GM12874 (cell line): ENCODE measurements at regions not wholly inside any gene's neighbourhood (a gene's known extent, or its start where the extent isn't known, plus 50 kb on each side); places are given as distances from the start of the nearest gene placed in this dataset.

Experiments
- TF ChIP-seq, protein P1 (sequence below): IDR thresholded peaks from 2 replicates; pipeline ENCODE4 v1.5.1; 2011; ENCODE audit warnings: low read depth, mild to moderate bottlenecking, control low read depth, low read length, moderate library complexity; ENCODE audit not compliant: insufficient read depth

DNA sequence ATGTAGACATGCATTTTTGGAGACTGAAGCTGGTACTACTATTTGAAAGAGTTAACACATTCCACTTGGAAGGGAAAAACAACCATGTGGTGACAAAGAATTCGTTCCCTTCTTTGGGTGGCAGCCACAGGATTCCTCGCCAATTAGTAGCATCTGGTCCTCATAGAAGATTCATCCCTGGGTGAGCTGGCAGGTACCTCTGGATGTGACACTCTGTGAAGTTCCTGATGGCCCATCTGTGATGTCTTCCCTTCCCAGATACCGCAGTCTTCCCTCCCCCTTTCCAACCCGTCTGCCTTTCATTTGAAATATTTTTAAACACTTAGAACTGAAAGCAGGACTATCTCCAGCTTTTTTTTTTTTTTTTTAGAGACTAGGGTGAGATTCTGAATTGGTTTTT is 569.5 kb downstream of the TYW1 start:
- TF ChIP-seq, protein P1, sequence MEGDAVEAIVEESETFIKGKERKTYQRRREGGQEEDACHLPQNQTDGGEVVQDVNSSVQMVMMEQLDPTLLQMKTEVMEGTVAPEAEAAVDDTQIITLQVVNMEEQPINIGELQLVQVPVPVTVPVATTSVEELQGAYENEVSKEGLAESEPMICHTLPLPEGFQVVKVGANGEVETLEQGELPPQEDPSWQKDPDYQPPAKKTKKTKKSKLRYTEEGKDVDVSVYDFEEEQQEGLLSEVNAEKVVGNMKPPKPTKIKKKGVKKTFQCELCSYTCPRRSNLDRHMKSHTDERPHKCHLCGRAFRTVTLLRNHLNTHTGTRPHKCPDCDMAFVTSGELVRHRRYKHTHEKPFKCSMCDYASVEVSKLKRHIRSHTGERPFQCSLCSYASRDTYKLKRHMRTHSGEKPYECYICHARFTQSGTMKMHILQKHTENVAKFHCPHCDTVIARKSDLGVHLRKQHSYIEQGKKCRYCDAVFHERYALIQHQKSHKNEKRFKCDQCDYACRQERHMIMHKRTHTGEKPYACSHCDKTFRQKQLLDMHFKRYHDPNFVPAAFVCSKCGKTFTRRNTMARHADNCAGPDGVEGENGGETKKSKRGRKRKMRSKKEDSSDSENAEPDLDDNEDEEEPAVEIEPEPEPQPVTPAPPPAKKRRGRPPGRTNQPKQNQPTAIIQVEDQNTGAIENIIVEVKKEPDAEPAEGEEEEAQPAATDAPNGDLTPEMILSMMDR: no peak

DNA sequence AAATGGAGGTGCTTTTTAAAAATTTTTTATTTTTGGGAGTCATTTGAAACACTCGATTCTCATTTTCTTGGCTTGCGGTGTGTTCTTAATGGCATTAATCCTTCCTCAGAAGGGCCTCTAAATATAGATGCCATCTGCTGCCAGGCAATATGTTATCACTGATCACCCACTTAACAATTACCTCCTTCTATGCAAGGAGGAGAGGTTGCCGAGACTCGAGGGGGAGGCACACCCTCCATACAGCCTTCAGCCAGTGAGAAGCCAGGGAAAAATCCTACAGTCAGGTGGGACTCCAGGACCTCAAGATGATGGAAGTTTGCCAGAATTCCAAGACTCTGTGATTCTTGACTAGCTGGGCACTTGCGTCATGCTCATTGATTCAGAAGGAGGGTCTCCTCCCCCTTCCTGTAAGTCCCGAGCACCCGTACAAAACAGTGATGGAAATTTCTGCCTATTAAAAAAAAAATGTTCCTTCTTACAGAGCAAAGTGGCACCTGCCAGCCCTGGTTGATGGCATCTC is 574.5 kb downstream of the TYW1 start:
- TF ChIP-seq, protein P1: no peak

DNA sequence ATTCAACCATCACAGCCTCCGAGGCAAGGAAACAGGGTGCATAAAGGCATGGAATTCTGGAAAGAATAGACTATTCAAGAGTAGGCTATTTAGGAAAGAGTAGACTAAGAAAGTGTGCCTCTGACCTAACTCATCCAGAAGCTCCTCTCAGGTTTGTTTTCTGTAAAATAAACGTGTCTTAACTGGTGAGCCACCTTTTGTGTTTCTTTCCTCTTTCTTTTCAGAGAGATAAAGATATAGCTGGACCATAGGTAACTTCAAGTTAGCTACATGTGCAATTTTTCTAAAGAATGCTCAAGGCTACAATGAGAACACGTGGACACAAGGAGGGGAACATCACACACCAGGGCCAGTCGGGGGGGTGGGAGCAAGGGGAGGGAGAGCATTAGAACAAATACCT is 577.0 kb downstream of the TYW1 start:
- TF ChIP-seq, protein P1: no peak

DNA sequence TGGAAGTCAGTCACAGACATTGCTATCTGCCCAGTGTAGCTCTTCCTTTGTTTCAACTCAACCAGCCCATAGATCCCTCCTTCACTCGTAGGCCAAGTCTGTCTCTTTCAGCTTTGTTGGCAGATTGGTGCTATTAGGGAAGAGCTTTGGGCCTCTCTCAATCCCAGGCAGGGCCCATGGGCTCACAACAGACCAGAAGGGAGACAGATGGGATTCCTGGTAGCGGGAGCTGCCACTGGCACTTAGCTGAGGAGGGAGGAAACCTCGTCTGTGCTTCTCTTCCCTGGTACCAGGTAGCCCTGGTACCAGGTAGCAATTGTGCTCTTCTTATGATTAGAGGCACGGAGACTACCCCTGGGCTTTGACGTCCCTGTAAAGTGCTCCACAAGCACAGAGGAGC is 592.0 kb downstream of the TYW1 start:
- TF ChIP-seq, protein P1: no peak

DNA sequence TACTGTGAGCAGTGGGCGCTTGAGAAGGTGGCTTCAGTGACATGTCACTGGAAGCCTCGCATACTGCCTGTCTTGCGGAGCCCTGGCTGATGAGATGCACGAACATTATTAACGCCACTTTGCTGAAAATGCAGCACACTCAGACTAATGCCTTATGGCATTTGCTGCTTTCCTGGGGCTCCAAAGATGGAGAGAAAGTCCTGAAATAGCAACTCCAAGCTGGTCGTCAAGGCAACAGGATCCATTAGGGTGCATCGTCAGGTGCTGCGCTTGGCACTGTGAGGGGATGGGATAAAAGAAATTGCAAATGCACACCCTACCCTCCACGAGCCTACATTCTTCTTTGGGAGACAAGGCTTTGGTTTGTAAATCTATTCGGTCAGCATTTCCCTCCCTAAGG is 592.5 kb downstream of the TYW1 start:
- TF ChIP-seq, protein P1: no peak

DNA sequence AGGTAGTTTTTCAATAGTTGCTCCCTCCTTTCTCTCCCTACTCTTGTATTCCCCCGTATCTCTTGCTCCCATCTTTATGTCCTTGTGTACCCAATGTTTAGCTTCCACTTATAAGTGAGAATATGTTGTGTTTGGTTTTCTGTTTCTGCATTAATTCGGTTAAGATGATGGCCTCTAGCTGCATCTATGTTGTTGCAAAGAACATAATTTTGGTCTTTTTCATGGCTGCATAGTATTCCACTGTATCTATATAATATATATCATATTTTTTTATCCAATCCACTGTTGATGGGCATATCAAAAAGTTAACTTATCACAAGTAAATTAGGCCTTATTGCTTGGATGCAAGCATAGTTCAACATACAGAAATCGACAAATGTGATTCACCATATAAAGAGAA is 594.0 kb downstream of the TYW1 start:
- TF ChIP-seq, protein P1: no peak

DNA sequence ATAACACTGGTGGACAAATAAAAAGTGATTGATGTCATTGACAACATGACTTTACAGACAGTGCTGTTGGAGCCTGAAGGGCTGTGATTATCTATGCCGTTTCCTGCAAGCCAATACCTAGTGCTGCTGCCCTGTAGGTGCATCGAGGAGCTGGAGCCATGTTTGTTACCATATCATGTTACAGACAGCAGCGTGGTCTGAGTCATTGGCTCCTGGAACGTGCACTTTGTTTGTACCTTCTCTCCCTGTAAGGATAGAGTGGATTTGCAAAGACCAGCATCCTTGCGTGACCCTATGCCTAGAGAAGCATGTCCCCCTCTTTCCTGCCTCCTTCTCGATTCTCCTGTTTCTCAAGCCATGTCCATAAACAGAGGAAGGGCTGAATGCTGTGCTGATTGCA is 597.2 kb downstream of the TYW1 start:
- TF ChIP-seq, protein P1: no peak
